ENCODE measurements at regions not wholly inside any gene's neighbourhood (a gene's known extent, or its start where the extent isn't known, plus 50 kb on each side); places are given as distances from the start of the nearest gene placed in this dataset.

GRCh38 chr11:70733327-70734325 is 335.3 kb downstream of the CTTN start:
- DNase-seq, result no peak

GRCh38 chr11:70734379-70734778 is 336.1 kb downstream of the CTTN start:
- no peak for DNase-seq

DNA sequence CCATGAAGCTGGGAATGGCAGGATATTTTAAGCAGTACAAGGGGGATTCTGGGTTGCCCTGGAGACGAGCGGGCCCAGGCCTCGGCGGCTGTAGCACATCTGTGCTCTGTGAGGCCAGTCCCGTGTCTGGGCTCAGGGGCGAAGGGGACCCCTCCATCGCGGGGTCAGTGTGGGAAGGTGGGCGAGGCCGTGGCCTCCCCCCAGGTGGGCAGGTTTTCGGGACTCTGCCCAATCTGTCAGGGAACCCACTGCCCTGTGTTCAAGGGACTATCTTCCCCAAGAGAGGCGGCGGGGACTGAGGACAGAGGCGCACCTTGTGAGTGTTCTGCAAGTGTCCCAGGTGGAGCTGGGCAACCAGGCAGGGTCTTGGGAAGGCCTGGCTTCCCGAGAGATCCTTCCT is 336.6 kb downstream of the CTTN start:
- no peak for DNase-seq

DNA sequence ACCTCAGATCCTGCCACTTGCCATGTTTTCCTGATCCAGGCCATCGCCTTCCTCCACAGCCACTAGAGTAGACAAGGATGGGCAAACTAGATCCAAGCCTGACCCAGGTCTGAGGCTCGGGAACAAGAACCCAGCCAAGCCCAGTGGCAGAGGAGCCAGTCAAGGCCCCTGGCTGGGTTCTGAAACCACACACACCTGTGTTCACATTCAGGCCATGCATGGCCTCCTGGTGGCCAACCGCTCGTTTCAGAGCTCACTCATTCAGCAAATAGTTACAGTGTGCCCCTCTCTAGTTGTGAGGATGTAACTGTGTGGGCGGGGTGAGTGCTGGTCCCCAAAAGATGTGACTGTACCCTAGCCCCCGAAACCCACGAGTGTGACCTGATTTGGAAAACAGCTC is 337.6 kb downstream of the CTTN start:
- no peak for DNase-seq

GRCh38 chr11:70736461-70736860 is 338.1 kb downstream of the CTTN start:
- DNase-seq, result no peak

DNA sequence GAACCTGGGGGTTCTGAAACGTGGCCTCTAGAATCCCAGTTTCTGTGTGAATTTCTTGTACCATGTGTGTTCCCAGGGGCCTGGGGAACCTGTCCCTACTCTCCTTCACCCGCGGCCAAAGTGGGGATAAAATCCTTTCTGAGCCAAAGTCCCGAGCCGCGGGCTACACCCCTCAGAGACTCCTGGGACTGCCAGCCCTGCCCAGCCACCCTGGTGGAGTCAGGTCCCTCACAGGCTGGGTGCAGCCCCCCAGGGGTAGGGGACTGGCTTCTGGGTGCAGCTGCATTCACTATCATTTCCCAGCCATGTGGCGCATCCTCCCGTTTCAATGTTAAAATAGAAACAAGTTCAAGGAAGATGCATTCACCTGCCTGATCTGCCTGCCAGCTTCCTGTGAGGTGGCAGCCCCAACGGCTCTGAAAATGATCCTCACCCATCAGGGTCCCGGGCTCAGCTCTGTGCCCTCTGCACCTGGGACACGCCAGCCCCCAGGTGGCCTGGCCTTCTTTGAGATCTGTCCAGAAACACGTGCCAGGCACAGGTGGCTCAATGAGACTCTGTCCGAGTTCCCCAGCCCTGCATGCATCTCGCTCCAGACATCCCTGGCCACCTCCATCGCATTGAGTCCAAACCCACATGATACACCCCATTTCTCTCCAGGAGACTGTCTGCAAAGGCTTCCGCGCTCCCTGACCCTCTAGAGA is 338.8 kb downstream of the CTTN start:
- no peak for DNase-seq

DNA sequence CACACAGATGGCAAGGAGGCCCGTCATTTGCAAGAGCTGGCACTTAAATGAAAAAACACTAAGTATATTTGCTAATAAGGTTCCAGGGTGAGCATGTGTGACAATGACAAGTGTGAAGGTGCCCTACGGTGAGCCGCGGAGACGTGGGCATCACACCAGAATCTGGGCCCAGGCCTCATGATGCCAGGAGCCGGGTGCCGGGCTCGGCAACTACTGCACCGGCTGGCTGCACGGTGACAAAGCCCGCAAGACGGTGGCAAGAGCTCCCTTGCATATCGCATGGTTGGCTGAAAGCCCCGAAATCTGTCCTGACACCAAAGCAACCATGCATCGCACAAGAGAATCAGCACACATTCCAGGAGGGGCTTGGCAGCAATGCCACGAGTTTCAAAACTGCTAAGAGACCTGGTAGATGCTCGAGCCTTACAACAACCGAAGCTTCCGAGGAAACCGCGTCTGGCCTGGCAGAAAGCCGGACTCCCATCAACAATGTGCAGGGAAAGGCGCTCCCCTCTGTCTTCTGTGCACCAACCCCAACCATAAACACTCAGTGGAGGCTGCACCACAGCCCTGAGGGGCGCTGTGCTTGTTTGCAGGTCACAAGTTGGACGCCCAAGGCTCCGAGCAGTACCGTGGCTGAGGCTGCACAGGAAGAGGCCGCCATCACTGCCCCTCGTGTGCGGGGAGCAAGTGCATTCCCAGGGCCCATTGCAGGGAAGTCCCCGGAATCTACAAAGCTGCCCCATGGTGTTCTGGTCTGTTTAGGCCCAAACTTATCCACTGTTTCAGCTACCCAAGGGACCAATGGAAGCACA is 339.7 kb downstream of the CTTN start:
- DNase-seq, result no peak

- no peak for DNase-seq
Observed at GRCh38 chr11:70738661-70739060, 340.3 kb downstream of the CTTN start.

DNA sequence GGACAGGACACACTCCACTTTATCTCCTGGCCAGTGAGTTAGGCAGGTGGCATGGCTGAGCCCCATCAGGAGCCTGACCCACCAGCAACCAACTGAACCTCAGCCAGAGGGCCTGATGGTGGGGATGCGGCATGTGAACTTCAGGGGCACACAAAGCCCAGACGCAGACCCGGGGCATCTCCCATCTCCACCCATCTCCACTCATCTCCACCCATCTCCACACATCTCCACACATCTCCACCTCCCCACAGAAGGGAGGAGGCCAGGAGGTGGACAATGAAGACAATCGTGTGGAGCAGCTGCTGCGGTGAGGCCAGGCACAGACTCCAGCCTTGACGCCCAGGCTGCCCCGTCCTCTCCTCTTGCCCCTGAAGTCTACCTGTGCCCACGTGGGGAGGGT is 340.8 kb downstream of the CTTN start:
- no peak for DNase-seq

- DNase-seq, result no peak
Observed at GRCh38 chr11:70739811-70740487, 341.6 kb downstream of the CTTN start.

GRCh38 chr11:70740488-70740851 is 342.1 kb downstream of the CTTN start:
- DNase-seq, result no peak

GRCh38 chr11:70741085-70741484 is 342.8 kb downstream of the CTTN start:
- DNase-seq, result no peak

GRCh38 chr11:70742553-70743291 is 344.4 kb downstream of the CTTN start:
- no peak for DNase-seq

- no peak for DNase-seq
Observed at GRCh38 chr11:70743329-70743728, 345.0 kb downstream of the CTTN start.

DNA sequence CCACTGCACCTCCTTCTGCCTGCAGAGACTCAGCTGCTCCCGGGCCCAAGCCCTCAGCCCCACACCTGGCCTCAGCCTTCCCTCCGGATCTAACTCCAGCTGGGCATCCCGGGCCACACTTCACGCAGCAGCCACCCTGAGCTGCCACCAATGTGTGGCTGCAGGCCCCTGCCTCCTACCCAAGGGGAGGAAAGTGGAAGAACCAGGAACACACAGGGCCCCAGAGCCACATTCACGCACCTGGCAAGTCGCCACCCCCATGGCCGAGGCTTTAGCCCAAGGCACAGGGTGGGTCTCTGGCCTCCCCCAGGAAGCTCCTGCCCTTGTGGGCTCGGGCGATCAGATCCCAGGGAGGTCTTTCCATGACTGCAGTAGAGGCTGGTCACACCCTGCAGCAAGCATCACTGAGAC is 345.6 kb downstream of the CTTN start:
- DNase-seq, result no peak

DNA sequence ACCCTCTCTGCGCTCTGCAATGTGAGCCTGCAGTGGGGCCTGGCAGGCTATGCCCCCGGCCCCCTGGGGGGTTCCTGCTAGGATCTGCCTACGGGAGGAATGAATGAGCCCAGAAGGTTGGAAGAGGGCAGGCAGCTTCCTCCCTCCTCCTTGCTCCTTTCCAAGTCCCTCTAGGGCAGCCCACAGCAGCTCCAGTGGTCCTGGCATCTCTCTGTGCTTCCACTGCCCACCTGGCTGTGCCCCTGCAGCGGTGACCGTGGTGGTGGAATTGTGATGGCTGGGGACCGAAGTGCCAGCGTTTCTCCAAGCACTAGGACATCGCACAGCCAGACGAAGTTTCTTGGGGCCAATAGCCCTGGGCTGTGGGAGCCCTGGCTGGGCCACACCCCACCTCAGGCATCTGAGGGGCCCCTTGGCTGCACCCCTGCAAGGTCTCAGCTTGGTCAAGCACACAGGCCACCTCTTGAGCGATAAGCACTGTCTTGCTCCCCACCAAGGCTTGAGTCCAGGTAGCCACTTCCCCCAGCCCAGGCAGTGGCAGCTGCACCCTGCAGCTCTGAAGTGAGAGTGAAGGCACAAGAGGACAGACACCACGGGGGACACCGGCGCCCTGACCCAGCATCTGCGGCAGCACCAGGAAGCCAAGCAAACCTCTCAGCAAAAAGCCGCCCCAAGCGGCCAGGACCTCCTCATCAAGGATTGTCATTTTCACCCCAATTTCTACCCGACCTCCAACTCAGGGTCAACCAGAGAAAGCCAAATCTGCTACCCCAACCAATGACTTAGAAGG is 346.3 kb downstream of the CTTN start:
- no peak for DNase-seq

DNA sequence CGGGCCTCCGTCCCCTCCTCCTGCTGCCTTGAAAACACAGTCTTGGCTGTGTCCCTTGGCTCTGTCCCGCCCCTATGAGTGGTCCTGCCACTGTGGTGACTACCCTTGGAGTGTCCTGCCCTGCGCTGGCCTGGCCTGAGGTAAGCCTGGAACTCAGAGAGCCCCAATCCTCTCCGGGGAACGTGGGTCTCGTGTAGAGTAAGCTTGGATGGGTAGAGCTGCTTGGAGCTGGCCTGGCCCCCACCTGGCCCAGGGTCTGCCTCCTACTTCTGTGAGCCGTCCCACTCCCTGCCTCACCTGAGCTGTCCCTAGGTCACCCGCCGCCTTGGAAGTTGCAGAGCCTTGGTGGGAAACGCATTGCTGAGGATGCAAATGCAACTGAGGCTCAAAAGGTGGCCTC is 347.1 kb downstream of the CTTN start:
- no peak for DNase-seq

GRCh38 chr11:70745941-70746340 is 347.6 kb downstream of the CTTN start:
- DNase-seq, result no peak

DNA sequence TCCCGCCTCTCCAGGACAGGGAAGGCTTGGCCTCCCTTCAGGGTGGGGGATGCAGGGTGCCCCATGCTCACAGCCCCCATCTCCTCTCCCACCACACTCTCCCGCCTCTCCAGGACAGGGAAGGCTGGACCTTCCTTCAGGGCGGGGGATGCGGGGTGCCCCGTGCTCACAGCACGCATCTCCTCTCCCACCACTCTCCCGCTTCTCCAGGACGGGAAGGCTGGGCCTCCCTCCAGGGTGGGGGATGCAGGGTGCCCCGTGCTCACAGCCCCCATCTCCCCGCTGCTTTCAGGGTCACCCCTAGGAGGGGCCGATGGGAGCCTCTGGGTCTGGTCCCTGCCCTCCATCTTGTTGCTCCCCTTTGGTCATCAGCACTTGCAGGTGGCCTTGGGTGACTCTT is 348.0 kb downstream of the CTTN start:
- no peak for DNase-seq

GRCh38 chr11:70747285-70747684 is 349.0 kb downstream of the CTTN start:
- DNase-seq, result no peak

- no peak for DNase-seq
Observed at GRCh38 chr11:70747921-70748320, 349.6 kb downstream of the CTTN start.
